ENCODE measurements at regions not wholly inside any gene's neighbourhood (a gene's known extent, or its start where the extent isn't known, plus 50 kb on each side); places are given as distances from the start of the nearest gene placed in this dataset.

DNA sequence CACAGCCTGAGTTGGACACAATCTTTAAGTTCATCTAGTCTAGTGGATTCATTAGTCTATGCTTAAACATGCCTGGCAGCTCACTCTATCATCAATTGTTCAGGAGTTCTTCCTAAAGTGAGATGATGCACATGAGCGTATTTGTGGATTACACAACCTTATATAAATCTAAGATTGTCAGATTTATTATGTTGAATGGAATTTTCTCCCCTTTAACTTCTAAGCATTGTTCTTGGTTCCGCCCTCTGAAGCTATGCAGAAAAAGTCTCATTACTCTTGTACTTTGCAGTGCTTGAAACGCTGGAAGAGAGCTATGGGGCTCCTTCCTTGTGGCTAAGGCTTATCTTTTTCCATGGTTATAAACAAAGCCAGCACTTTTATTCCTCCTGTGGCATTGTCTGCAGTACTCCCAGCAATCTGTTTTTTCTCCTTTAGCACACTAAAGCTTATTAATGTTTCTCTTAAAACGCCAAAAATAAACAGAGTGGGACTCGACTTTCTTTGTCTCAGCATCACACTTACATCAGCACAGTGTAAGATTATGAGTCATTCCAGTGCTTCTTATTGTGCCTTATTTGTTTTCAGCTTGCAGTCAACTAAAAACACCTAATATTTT, 316.8 kb upstream of the CAMK1G start:
- DNase-seq (ENCODE audit: low spot score): no peak

GRCh38 chr1:209267968-209268367, 315.5 kb upstream of the CAMK1G start:
- DNase-seq (ENCODE audit: low spot score): no peak

- DNase-seq (ENCODE audit: low spot score): no peak
Observed at GRCh38 chr1:209268479-209268878, 315.0 kb upstream of the CAMK1G start.

DNA sequence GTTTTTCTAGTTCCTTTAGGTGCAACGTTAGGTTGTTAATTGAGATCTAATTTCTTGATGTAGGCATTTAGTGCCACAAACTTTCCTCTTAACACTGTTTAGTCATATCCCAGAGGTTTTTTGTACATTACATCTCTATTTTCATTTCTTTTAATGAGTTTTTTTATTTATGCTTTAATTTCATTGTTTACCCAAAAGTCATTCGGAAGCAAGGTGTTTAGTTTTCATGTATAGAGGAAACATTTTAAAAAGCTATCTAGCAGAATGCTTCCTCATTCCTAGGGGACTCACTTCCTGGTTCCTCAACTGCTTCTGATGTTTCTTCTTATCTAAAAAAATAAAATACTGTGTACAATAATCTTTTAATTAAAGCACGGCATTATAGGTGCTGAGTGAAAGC, 307.2 kb upstream of the CAMK1G start:
- DNase-seq (ENCODE audit: low spot score): no peak

GRCh38 chr1:209277662-209278061, 305.9 kb upstream of the CAMK1G start:
- no peak for DNase-seq (ENCODE audit: low spot score)

DNA sequence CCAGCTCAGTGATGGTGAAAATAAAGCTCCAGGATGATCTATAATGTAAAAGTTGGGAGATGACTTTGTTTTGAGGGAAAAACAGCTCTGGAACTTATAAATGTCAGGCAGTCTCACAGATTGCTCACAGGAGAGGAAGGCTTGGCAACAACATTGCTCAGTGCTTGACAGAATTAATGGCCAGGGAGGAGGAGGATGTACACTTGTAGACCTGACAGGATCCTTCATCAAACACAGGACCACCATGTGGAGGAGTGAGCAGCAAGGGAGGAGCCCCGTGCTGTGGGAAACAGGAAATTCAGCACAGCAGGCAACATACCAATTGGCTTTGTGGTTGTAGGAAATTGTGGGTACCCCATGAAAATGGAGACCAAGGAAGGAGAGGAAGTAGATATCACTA, 291.8 kb upstream of the CAMK1G start:
- DNase-seq (ENCODE audit: low spot score): no peak

DNA sequence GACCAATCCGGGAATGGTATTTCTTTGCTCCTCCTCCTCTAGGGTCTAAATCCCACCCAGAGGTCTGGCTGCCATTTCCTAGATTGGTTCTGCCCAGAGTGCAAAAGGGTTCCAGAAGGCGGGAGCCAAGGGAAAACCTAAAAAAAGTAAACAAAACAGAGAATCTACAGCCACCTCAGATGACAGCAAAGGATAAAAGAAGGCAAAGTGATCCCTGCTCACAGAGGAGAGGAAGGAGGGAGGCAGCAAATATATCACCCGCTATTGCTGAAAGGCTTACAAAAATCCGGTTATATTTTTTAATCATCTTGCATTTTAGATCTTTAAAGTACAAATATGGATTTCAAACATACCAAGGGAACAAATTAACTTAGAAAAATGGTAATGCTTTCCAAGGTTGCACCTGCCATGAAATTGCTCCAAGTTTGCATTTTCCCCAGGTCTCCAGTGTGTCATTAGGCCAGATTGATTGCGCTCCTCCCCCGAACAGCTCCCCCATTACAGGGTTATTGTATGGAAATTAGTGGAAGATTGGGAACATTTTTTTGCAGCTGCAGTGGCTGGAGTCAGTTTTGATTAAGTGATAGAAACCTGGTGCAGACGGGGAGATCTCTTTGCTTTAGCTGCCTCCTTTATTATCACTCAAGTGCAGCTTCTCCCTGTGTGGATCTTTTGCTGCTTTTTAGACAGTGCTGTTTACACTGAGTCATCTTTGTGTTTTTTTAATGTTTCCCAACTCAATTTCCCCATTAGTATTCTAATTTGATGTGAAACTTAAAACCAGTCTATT, 280.5 kb upstream of the CAMK1G start:
- DNase-seq (ENCODE audit: low spot score): no peak

DNA sequence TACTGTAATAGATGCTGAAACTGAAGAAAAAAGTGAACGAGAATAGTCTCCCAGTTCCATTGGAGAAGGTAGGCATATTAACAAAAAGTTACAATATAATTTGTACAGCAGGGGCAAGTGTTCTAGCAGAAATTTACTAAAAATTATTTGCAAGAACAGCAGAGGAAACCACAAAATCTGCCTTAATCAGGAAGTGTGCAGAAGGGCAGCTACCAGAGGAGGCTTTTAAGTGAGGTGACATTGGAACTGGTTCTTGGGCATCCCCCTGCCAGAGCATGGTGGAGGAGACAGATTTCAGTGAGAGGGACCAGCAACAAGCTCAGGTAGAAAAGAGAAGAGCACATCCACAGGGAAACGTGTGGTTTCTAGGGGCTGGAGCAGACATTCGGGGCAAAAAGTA, 279.3 kb upstream of the CAMK1G start:
- no peak for DNase-seq (ENCODE audit: low spot score)

GRCh38 chr1:209305221-209305954, 278.1 kb upstream of the CAMK1G start:
- no peak for DNase-seq (ENCODE audit: low spot score)

- DNase-seq (ENCODE audit: low spot score): no peak
Observed at GRCh38 chr1:209307846-209308245, 275.7 kb upstream of the CAMK1G start.

DNA sequence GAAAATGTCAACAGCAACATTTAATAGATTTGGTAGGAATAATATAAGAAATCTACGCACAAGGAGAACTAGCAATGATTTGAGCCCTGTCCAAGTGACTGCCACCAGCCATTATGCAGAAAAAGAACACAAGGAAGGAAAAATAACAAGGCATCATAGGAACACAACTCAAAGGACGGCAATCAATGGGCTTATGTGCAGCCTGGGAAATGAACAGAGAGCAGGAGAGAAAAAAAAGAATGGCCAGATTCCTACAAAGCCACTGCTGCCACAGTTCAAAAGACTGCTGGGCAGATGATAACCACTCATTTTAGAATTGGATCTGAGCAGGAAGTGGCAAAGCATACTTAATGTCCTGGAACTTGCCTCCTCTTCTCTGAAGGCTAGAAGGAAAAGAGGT, 274.3 kb upstream of the CAMK1G start:
- DNase-seq (ENCODE audit: low spot score): no peak

DNA sequence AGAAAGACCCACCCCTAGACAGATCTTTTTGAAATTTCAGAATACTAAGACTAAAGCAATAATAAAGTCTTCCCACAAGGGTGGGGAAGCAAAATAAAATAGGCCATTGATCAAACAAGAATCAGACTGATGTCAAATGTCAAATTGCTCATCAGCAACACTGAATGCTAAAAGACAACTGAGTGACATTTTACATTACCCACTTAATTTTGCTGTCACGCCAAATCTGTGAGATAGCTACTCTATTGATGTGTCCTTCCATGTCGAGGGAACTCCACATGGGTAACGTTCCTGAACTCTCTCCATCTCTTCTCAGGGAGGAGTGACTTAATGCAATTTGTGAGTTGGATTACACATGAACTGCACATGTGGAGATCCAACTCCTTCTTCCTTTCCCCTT, 271.7 kb upstream of the CAMK1G start:
- no peak for DNase-seq (ENCODE audit: low spot score)

DNA sequence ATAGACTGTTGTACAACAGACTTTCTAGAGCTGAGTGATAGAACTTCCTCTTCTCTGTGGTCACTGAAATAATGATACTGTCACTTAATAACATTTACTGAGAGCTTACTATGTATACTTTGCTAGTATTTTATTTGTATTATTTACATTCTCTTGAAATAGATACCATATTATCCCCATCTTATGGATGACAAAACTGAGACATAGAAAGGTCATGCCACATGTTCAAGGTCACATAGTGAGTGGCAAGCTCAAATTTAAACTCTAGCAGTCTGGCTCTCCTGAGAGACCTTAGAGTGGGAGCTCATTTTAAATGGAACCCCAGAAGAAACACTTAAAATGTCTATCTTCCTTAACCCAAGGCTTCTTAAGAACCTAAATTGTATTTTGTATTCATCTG, 266.6 kb upstream of the CAMK1G start:
- DNase-seq (ENCODE audit: low spot score): no peak

DNA sequence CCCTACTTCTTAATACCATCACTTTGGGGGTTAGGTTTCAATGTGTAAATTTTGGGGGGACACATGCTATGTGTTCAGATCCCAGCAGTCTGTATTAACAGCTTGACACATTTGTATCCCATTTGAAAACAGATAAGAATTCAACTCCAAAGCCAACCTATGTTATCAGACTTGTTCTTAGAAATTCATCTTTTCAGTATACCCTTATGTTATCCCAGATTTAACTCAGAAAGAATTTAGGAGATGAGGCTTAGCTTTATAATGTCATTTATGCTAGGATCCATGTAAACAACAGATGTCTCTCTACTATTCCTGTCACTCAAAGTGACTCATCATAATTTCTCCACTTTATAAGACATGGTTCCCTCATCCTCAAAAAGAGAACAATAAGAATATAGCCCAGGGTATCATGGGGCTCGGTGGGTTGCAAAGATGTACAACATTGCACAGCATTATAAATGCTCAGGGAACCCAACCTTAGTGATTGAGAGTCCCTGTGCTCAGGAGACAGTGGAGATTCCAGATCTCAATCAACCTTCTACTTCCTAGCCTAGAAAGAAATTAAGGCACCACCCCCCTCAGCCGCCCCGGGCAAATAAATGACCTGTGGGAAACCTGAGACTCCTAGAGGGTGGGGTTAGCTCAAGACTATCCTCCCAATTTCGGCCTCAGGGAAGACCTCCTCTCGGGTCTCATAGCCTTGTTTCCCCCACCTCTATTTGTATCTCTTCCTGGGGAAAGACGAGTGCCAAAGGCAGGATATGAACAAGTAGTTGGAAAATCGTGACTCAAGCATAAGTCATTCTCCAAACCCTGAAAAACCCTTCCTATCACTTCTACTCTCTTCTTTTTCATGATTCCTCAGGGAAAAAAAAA, 265.1 kb upstream of the CAMK1G start:
- DNase-seq (ENCODE audit: low spot score): no peak

- DNase-seq (ENCODE audit: low spot score): no peak
Observed at GRCh38 chr1:209319057-209319432, 264.5 kb upstream of the CAMK1G start.

- no peak for DNase-seq (ENCODE audit: low spot score)
Observed at GRCh38 chr1:209319549-209319948, 264.0 kb upstream of the CAMK1G start.

DNA sequence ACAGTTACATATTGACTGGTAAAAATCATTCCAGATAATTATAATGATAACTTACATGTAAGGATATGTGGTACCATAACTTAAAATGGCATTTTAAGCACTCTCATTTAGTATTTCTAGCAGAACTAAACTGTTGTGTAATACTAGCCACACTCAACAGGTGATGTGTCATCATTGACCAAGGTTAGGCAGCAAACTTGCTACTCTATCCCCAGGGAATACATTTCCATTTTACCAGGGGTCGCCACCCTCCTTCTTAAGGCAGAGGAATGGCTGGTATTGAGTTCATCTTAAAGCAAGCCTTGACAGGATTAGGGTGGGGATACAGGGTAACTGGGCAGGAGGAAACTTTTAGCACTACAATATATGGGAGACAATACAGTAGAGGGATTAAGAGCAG, 259.8 kb upstream of the CAMK1G start:
- no peak for DNase-seq (ENCODE audit: low spot score)

- DNase-seq (ENCODE audit: low spot score): no peak
Observed at GRCh38 chr1:209324901-209325871, 258.3 kb upstream of the CAMK1G start.

GRCh38 chr1:209326076-209326475, 257.4 kb upstream of the CAMK1G start:
- DNase-seq (ENCODE audit: low spot score): no peak

- DNase-seq (ENCODE audit: low spot score): no peak
Observed at GRCh38 chr1:209326831-209327230, 256.7 kb upstream of the CAMK1G start.

- DNase-seq (ENCODE audit: low spot score): no peak
Observed at GRCh38 chr1:209328196-209328595, 255.3 kb upstream of the CAMK1G start.
